H1 (cell line): ENCODE measurements at regions not wholly inside any gene's neighbourhood (a gene's known extent, or its start where the extent isn't known, plus 50 kb on each side); places are given as distances from the start of the nearest gene placed in this dataset.
"Not testable (repeated sequence)": the region's sequence is repeated elsewhere in the genome, so short reads cannot be mapped to it uniquely, and the experiment has no call there.

Experiments used
- CTCF ChIA-PET: fragments of 300-600 bp; sonication (Branson Sonifier 250); formaldehyde crosslinking; loops from one replicate; lab custom pipeline; 2021; ENCODE audit not compliant: partially characterized antibody; lab: Charles Lee
- POLR2A ChIA-PET: fragments of 300-600 bp; sonication (Branson Sonifier 250); formaldehyde crosslinking; loops from one replicate; lab custom pipeline; 2021; ENCODE audit warnings: inconsistent platforms; ENCODE audit not compliant: partially characterized antibody; lab: Charles Lee
- DNase-seq, 2 experiments: peaks; one replicate each; pipeline versions ENCODE4 v3.0.0 to v3.0.0-alpha.2; 2010 to 2022; ENCODE audit warnings: low spot score in 2 of 2, low read depth in 1 of 2, mixed read lengths in 1 of 2
- FAIRE-seq: peaks from 2 replicates; lab custom pipeline; 2011; peaks lifted over from hg19 to GRCh38; lab: Jason Lieb, UNC
- H2AFZ ChIP-seq: 2 replicates; pipeline ENCODE4 v1.8.1; 2012; ENCODE audit warnings: low read length, inconsistent platforms
- H2AK5ac ChIP-seq: 2 replicates; pipeline ENCODE4 v1.6.1; 2013; ENCODE audit warnings: low read depth, low read length
- H2BK120ac ChIP-seq: replicated peaks from 2 replicates; pipeline ENCODE3; 2013; ENCODE audit warnings: low read depth, low read length, inconsistent platforms
- H2BK12ac ChIP-seq: 2 replicates; pipeline ENCODE4 v1.6.1; 2013; ENCODE audit warnings: low read depth, low read length
- H2BK15ac ChIP-seq: 2 replicates; pipeline ENCODE4 v1.6.1; 2013; ENCODE audit warnings: low read length
- H2BK20ac ChIP-seq: 2 replicates; pipeline ENCODE4 v1.6.1; 2013; ENCODE audit warnings: low read length
- H2BK5ac ChIP-seq: 2 replicates; pipeline ENCODE4 v1.6.1; 2013; ENCODE audit warnings: low read depth, low read length
- H3K14ac ChIP-seq: 2 replicates; pipeline ENCODE4 v1.6.1; 2013; ENCODE audit warnings: inconsistent platforms; ENCODE audit not compliant: insufficient read length
- H3K18ac ChIP-seq: 2 replicates; pipeline ENCODE4 v1.6.1; 2013; ENCODE audit warnings: low read length; ENCODE audit errors: extremely low read depth
- H3K23ac ChIP-seq: 2 replicates; pipeline ENCODE4 v1.6.1; 2013; ENCODE audit warnings: inconsistent platforms; ENCODE audit not compliant: insufficient read length
- H3K23me2 ChIP-seq: 2 replicates; pipeline ENCODE4 v1.6.1; 2013; ENCODE audit warnings: low read depth, low read length
- H3K27ac ChIP-seq: 2 replicates; pipeline ENCODE4 v1.6.1; 2011; ENCODE audit warnings: low read depth, low read length, inconsistent platforms
- H3K27me3 ChIP-seq, 4 experiments: replicated peaks in 1 of 4; 1 replicate in 1 of 4; 2 replicates in 3 of 4; pipeline versions ENCODE4 v1.6.1 to v1.8.1; 2011 to 2013; ENCODE audit warnings: low read length in 3 of 4, mild to moderate bottlenecking in 3 of 4, inconsistent platforms in 2 of 4, mixed read lengths in 2 of 4, moderate library complexity in 1 of 4; ENCODE audit not compliant: control insufficient read depth in 3 of 4, insufficient read depth in 3 of 4; ENCODE audit errors: extremely low read depth in 1 of 4
- H3K36me3 ChIP-seq, 4 experiments: 2 replicates each; pipeline versions ENCODE4 v1.6.1 to v1.8.1; 2011 to 2013; ENCODE audit warnings: mild to moderate bottlenecking in 4 of 4, low read length in 3 of 4, moderate library complexity in 2 of 4, control low read depth in 1 of 4, inconsistent platforms in 1 of 4; ENCODE audit not compliant: insufficient read depth in 4 of 4, control insufficient read depth in 2 of 4
- H3K4ac ChIP-seq: replicated peaks from 2 replicates; pipeline ENCODE3; 2013; ENCODE audit warnings: low read length, low read depth, mixed read lengths, inconsistent platforms; ENCODE audit not compliant: insufficient read length
- H3K4me1 ChIP-seq, 4 experiments: replicated peaks in 1 of 4; 1 replicate in 1 of 4; 2 replicates in 3 of 4; pipeline versions ENCODE4 v1.6.1 to v1.8.1; 2011 to 2013; ENCODE audit warnings: low read length in 3 of 4, inconsistent platforms in 2 of 4, mixed read lengths in 1 of 4; ENCODE audit not compliant: insufficient read depth in 4 of 4, control insufficient read depth in 3 of 4
- H3K4me2 ChIP-seq, 2 experiments: 2 replicates each; pipeline versions ENCODE4 v1.6.1 to v1.8.1; 2011 to 2013; ENCODE audit warnings: low read depth in 2 of 2, low read length in 2 of 2, control low read depth in 1 of 2, inconsistent platforms in 1 of 2, mild to moderate bottlenecking in 1 of 2; ENCODE audit not compliant: insufficient read depth in 1 of 2
- H3K4me3 ChIP-seq, 4 experiments: fragments of 200-600, 300-600 bp in 1 of 4; sonication (generic), shearing (Covaris generic), sonication (Bioruptor Twin) in 1 of 4; 2 replicates each; pipeline versions ENCODE4 v1.5.1 to v1.8.1; 2011 to 2016; ENCODE audit warnings: low read length in 4 of 4, low read depth in 3 of 4, control low read depth in 2 of 4, inconsistent platforms in 2 of 4, mild to moderate bottlenecking in 2 of 4, mixed read lengths in 1 of 4, moderate library complexity in 1 of 4; ENCODE audit not compliant: insufficient read depth in 2 of 4; ENCODE audit errors: extremely low read depth in 1 of 4
- H3K56ac ChIP-seq: replicated peaks from 2 replicates; pipeline ENCODE3; 2013; ENCODE audit warnings: low read depth, mild to moderate bottlenecking, mixed read lengths, low read length, inconsistent platforms; ENCODE audit not compliant: insufficient read length
- H3K79me1 ChIP-seq: 2 replicates; pipeline ENCODE4 v1.6.1; 2013; ENCODE audit warnings: low read depth, low read length, control low read depth
- H3K79me2 ChIP-seq, 2 experiments: 2 replicates each; pipeline versions ENCODE4 v1.6.1 to v1.8.1; 2012 to 2013; ENCODE audit warnings: low read length in 2 of 2, mild to moderate bottlenecking in 2 of 2, inconsistent platforms in 1 of 2; ENCODE audit not compliant: insufficient read depth in 2 of 2, control insufficient read depth in 1 of 2
- H3K9ac ChIP-seq, 4 experiments: replicated peaks in 1 of 4; 1 replicate in 1 of 4; 2 replicates in 3 of 4; pipeline versions ENCODE4 v1.6.1 to v1.8.1; 2011 to 2013; ENCODE audit warnings: low read depth in 3 of 4, low read length in 3 of 4, control low read depth in 2 of 4, mild to moderate bottlenecking in 2 of 4, moderate library complexity in 2 of 4, inconsistent platforms in 1 of 4; ENCODE audit errors: extremely low read depth in 1 of 4
- H3K9me3 ChIP-seq, 2 experiments: 2 replicates each; pipeline versions ENCODE4 v1.6.1 to v1.8.1; 2012 to 2013; ENCODE audit warnings: mild to moderate bottlenecking in 2 of 2, moderate library complexity in 2 of 2, control low read depth in 1 of 2, inconsistent platforms in 1 of 2, low read depth in 1 of 2, low read length in 1 of 2, mixed read lengths in 1 of 2; ENCODE audit not compliant: insufficient read depth in 2 of 2
- H4K20me1 ChIP-seq, 2 experiments: replicated peaks in 1 of 2; 2 replicates each; pipeline versions ENCODE3 to v1.8.1; 2011 to 2013; ENCODE audit warnings: inconsistent platforms in 2 of 2, low read length in 2 of 2, mild to moderate bottlenecking in 1 of 2; ENCODE audit not compliant: insufficient read depth in 2 of 2, control insufficient read depth in 1 of 2
- H4K5ac ChIP-seq: 2 replicates; pipeline ENCODE4 v1.6.1; 2013; ENCODE audit warnings: low read length, low read depth, mixed read lengths, inconsistent platforms; ENCODE audit not compliant: insufficient read length
- H4K8ac ChIP-seq: 2 replicates; pipeline ENCODE4 v1.8.0; 2013; ENCODE audit warnings: mild to moderate bottlenecking, moderate library complexity, low read length, inconsistent platforms; ENCODE audit not compliant: insufficient read depth; ENCODE audit errors: extremely low read depth
- H4K91ac ChIP-seq: replicated peaks from 2 replicates; pipeline ENCODE3; 2013; ENCODE audit warnings: low read length, mixed read lengths, inconsistent platforms; ENCODE audit not compliant: insufficient read length
- WGBS, 2 experiments: shearing (Covaris generic) in 1 of 2; methylation state at CpG; one replicate each; pipeline versions ENCODE4 v1.1.6 to v1.1.7; 2013 to 2015; ENCODE audit warnings: low lambda C conversion rate in 2 of 2, mixed read lengths in 2 of 2, inconsistent platforms in 1 of 2, low coverage in 1 of 2, missing lambda C conversion rate in 1 of 2; ENCODE audit not compliant: insufficient replicate concordance in 2 of 2, insufficient coverage in 1 of 2, insufficient read length in 1 of 2; ENCODE audit errors: extremely low coverage in 1 of 2, missing lambda C conversion rate in 1 of 2; 5-methylcytosine and 5-hydroxymethylcytosine counted together

DNA sequence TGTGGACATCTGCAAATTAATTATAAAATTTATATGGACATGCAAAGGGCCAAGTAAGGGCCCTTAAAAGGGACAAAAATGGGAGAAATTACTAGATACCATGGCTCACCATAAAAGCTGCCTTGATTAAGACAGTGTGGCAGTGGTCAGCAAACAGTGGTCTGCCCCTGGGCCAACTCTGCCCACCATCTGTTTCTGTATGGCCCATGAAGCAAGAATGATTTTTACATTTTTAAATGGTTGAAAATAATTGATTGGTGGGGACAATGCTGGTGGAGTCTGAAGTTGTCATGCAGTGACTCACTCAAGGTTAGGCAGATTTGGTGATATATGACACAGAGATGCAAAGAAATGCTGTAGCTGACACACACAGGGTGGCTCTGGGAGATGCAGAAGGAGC lies 143.2 kb upstream of the PRDM7 start:
- H4K8ac ChIP-seq, H3K36me3 ChIP-seq, H2BK15ac ChIP-seq, H2BK120ac ChIP-seq, H3K27ac ChIP-seq, H2AFZ ChIP-seq, H3K4me2 ChIP-seq, H3K18ac ChIP-seq, CTCF ChIA-PET, H4K20me1 ChIP-seq, H3K27me3 ChIP-seq, H2BK5ac ChIP-seq, H3K4me1 ChIP-seq, DNase-seq, H2BK12ac ChIP-seq, H2AK5ac ChIP-seq, H3K56ac ChIP-seq, H3K14ac ChIP-seq, H4K5ac ChIP-seq, POLR2A ChIA-PET, H3K23me2 ChIP-seq, H3K79me2 ChIP-seq, H3K4ac ChIP-seq, H3K23ac ChIP-seq, H3K79me1 ChIP-seq, H3K9me3 ChIP-seq, H4K91ac ChIP-seq, FAIRE-seq, H3K4me3 ChIP-seq, H3K9ac ChIP-seq, H2BK20ac ChIP-seq: not testable (repeated sequence)

DNA sequence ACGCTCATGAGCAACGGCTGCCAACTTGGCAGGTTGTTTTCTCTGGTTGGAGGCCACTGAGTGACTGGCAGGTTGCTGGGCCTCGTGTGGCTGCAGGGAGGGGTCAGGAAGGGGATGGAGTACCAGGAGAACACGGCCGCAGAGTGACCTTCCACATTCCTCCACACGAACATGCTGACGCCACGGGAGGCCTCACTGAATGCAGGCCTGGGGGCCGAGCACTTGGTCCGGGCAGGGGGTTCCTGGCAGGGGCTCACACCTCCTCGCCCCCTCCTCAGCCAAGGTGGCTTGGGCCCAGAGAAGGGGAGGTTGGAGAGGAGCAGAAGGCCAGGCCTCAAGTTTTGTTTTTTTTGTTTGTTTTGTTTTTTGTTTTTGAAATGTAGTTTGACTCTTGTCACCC lies 98.5 kb upstream of the PRDM7 start:
- H3K27me3 ChIP-seq, H4K8ac ChIP-seq, POLR2A ChIA-PET, H3K27ac ChIP-seq, H2BK12ac ChIP-seq, H2BK15ac ChIP-seq, H3K9me3 ChIP-seq, H3K4me1 ChIP-seq, H4K20me1 ChIP-seq, H2BK20ac ChIP-seq, H3K9ac ChIP-seq, FAIRE-seq, H4K91ac ChIP-seq, H2BK5ac ChIP-seq, H2BK120ac ChIP-seq, H3K14ac ChIP-seq, H3K4me2 ChIP-seq, DNase-seq, H3K36me3 ChIP-seq, H3K23me2 ChIP-seq, H4K5ac ChIP-seq, H2AK5ac ChIP-seq, H3K56ac ChIP-seq, H3K18ac ChIP-seq, H3K4ac ChIP-seq, H3K79me2 ChIP-seq, H3K79me1 ChIP-seq, H3K4me3 ChIP-seq, H2AFZ ChIP-seq, H3K23ac ChIP-seq, CTCF ChIA-PET: not testable (repeated sequence)
- 67% methylated on average over 2 of the region's 11 CpGs; no CpG with 5 or more reads in 1 of the 2 experiments for WGBS, 2 experiments
